ENCODE measurements at regions not wholly inside any gene's neighbourhood (a gene's known extent, or its start where the extent isn't known, plus 50 kb on each side); places are given as distances from the start of the nearest gene placed in this dataset.

- no peaks in the 10 kb centered on the region for H3K9me3 ChIP-seq (ENCODE audit: insufficient read depth, low read length, severe bottlenecking)
- no peaks in the 10 kb centered on the region for H3K36me3 ChIP-seq (ENCODE audit: insufficient read depth, low read length)
- ATAC-seq (ENCODE audit: insufficient read depth, low read depth) (no peak), DNase-seq (no peak)
- H3K9ac ChIP-seq (ENCODE audit: low read depth, low read length) = no peak overlapping the region
- TF ChIP-seq CTCF (IDR thresholded peaks at IDR 0.05; ENCODE audit: borderline replicate concordance, extremely low read depth, low read length, poor library complexity, severe bottlenecking) = no peak
- TF ChIP-seq EZH2 (IDR thresholded peaks at IDR 0.05; ENCODE audit: borderline replicate concordance, low read depth, low read length, severe bottlenecking) = no peak
- H3K4me3 ChIP-seq (ENCODE audit: low read depth in 1 of 2, low read length in 2 of 2) = no peak overlapping the region
- H2AFZ ChIP-seq (ENCODE audit: low read depth, low read length) = no peak overlapping the region
- H4K20me1 ChIP-seq (ENCODE audit: insufficient read depth, low read length) = no peaks in the 10 kb centered on the region
- no peak overlapping the region for H3K4me2 ChIP-seq (ENCODE audit: insufficient read depth, low read length)
- H3K79me2 ChIP-seq (ENCODE audit: insufficient read depth, low read length) = no peaks in the 10 kb centered on the region
- no peak overlapping the region for H3K27ac ChIP-seq (ENCODE audit: low read length)
- H3K4me1 ChIP-seq (ENCODE audit: insufficient read depth, low read length) = peaks cover 19% of the 10 kb centered on the region
- peaks cover 4% of the 10 kb centered on the region for H3K27me3 ChIP-seq (ENCODE audit: insufficient read depth, low read length, poor library complexity)
These were observed 62.0 kb upstream of the TAF1B start for GRCh38 chr2:9781252-9781651.

- no peak overlapping the region for H2AFZ ChIP-seq (ENCODE audit: low read depth, low read length)
- H3K27me3 ChIP-seq (ENCODE audit: insufficient read depth, low read length, poor library complexity) = peaks cover 4% of the 10 kb centered on the region
- H3K27ac ChIP-seq (ENCODE audit: low read length) = no peak overlapping the region
- H3K9ac ChIP-seq (ENCODE audit: low read depth, low read length) = no peak overlapping the region
- no peaks in the 10 kb centered on the region for H3K79me2 ChIP-seq (ENCODE audit: insufficient read depth, low read length)
- 0 out of 3 replicates have a peak, but pooled peaks have one; percentile 12 for ATAC-seq (ENCODE audit: insufficient read depth, low read depth)
- H3K36me3 ChIP-seq (ENCODE audit: insufficient read depth, low read length) = no peaks in the 10 kb centered on the region
- no peak overlapping the region for H3K4me3 ChIP-seq (ENCODE audit: low read depth in 1 of 2, low read length in 2 of 2)
- TF ChIP-seq EZH2 (IDR thresholded peaks at IDR 0.05; ENCODE audit: borderline replicate concordance, low read depth, low read length, severe bottlenecking) = no peak
- TF ChIP-seq CTCF (IDR thresholded peaks at IDR 0.05; ENCODE audit: borderline replicate concordance, extremely low read depth, low read length, poor library complexity, severe bottlenecking) = no peak
- H3K9me3 ChIP-seq (ENCODE audit: insufficient read depth, low read length, severe bottlenecking) = no peaks in the 10 kb centered on the region
- H3K4me1 ChIP-seq (ENCODE audit: insufficient read depth, low read length) = peaks cover 19% of the 10 kb centered on the region
- H3K4me2 ChIP-seq (ENCODE audit: insufficient read depth, low read length) = no peak overlapping the region
- peak; percentile 19 for DNase-seq
- H4K20me1 ChIP-seq (ENCODE audit: insufficient read depth, low read length) = no peaks in the 10 kb centered on the region
These were observed 61.0 kb upstream of the TAF1B start for GRCh38 chr2:9782197-9782719.

- ATAC-seq (ENCODE audit: insufficient read depth, low read depth) = no peak
- no peaks in the 10 kb centered on the region for H3K4me1 ChIP-seq (ENCODE audit: insufficient read depth, low read length)
- no peak overlapping the region for H2AFZ ChIP-seq (ENCODE audit: low read depth, low read length)
- no peak overlapping the region for H3K4me3 ChIP-seq (ENCODE audit: low read depth in 1 of 2, low read length in 2 of 2)
- H3K36me3 ChIP-seq (ENCODE audit: insufficient read depth, low read length) = no peaks in the 10 kb centered on the region
- TF ChIP-seq EZH2 (IDR thresholded peaks at IDR 0.05; ENCODE audit: borderline replicate concordance, low read depth, low read length, severe bottlenecking) = no peak
- no peak for TF ChIP-seq CTCF (IDR thresholded peaks at IDR 0.05; ENCODE audit: borderline replicate concordance, extremely low read depth, low read length, poor library complexity, severe bottlenecking)
- no peak overlapping the region for H3K9ac ChIP-seq (ENCODE audit: low read depth, low read length)
- H4K20me1 ChIP-seq (ENCODE audit: insufficient read depth, low read length) = no peaks in the 10 kb centered on the region
- H3K9me3 ChIP-seq (ENCODE audit: insufficient read depth, low read length, severe bottlenecking) = peaks cover 5% of the 10 kb centered on the region
- no peaks in the 10 kb centered on the region for H3K27me3 ChIP-seq (ENCODE audit: insufficient read depth, low read length, poor library complexity)
- H3K4me2 ChIP-seq (ENCODE audit: insufficient read depth, low read length) = no peak overlapping the region
- DNase-seq = no peak
- no peaks in the 10 kb centered on the region for H3K79me2 ChIP-seq (ENCODE audit: insufficient read depth, low read length)
- H3K27ac ChIP-seq (ENCODE audit: low read length) = no peak overlapping the region
These were observed 53.9 kb upstream of the TAF1B start for GRCh38 chr2:9789371-9789770.
